ENCODE measurements at regions not wholly inside any gene's neighbourhood (a gene's known extent, or its start where the extent isn't known, plus 50 kb on each side); places are given as distances from the start of the nearest gene placed in this dataset.

DNA sequence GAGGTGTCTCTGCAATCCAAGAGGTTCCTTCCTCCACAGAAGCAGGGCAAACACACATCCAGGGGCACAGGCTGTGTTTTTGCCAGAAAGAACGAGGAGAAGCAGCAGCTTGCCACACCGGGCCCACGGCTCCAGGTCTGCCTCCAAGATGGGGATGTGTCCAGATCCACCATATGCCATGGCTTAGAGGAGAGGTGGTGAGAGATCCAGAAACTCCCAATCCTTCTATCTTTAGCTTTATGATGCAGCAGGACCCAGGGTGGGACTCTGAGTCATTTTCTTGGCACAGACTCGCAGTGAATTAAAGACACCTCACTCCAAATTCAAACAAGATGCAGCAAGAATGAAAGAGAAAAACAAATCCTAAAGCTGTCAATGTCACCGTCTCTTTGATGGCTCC lies 481.4 kb upstream of the TMEM132C start:
- Histone ChIP-seq H3K27ac (no peak overlapping the region), H3K27me3 (no peaks in the 10 kb centered on the region), H3K4me3 (no peak overlapping the region), H3K4me1 (peaks cover 0 to 4% (median 0%) of the 10 kb centered on the region in 3 donors), H3K36me3 (no peaks in the 10 kb centered on the region), H3K9me3 (no peaks in the 10 kb centered on the region)
- DNase-seq: no peak
- intact Hi-C loops (cut with DNase I): no loop called here
- TF ChIP-seq, protein P1, sequence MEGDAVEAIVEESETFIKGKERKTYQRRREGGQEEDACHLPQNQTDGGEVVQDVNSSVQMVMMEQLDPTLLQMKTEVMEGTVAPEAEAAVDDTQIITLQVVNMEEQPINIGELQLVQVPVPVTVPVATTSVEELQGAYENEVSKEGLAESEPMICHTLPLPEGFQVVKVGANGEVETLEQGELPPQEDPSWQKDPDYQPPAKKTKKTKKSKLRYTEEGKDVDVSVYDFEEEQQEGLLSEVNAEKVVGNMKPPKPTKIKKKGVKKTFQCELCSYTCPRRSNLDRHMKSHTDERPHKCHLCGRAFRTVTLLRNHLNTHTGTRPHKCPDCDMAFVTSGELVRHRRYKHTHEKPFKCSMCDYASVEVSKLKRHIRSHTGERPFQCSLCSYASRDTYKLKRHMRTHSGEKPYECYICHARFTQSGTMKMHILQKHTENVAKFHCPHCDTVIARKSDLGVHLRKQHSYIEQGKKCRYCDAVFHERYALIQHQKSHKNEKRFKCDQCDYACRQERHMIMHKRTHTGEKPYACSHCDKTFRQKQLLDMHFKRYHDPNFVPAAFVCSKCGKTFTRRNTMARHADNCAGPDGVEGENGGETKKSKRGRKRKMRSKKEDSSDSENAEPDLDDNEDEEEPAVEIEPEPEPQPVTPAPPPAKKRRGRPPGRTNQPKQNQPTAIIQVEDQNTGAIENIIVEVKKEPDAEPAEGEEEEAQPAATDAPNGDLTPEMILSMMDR (IDR thresholded peaks at IDR 0.05): no peak
- no peak for TF ChIP-seq POLR2A (IDR thresholded peaks at IDR 0.05)
- 22 to 28% methylated on average over 1 to 2 of the region's 5 CpGs for WGBS, 2 donors

DNA sequence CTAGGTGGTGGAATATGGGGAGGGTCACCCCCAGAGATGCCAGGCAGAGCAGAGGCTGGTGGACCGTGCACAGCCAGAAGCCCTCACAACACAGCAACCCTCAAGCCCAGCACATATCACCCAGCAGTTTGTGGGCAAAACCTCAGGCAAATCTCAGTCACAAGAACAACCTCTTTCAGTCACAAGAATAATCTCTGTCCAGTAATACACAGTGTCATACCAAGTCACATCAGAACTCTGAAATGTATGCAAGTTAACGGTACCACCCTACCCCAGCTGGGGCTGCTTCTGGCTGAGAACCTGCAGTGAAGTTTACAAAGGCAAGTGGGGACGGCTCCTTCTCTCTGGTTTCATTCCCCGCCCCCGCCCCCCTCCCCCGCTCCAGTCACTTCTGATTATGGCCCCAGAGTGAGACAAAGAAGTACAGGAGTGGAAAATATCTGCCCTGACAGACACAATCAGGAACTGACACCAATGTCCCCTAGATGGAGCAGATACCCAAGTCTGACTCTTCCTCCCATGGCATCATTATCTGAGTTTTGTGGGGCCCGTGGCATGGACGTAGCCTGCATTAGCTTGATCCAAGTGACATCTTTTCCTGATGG lies 480.9 kb upstream of the TMEM132C start:
- H3K27me3 ChIP-seq: no peaks in the 10 kb centered on the region
- intact Hi-C loops (cut with DNase I): no loop called here
- peaks cover 0 to 4% (median 0%) of the 10 kb centered on the region in 3 donors for H3K4me1 ChIP-seq
- DNase-seq: no peak
- 60 to 61% methylated on average over 2 to 6 of the region's 8 CpGs for WGBS, 2 donors
- no peak overlapping the region for H3K27ac ChIP-seq
- H3K4me3 ChIP-seq: no peak overlapping the region
- TF ChIP-seq POLR2A (IDR thresholded peaks at IDR 0.05): no peak
- TF ChIP-seq, protein P1 (IDR thresholded peaks at IDR 0.05): no peak
- no peaks in the 10 kb centered on the region for H3K9me3 ChIP-seq
- H3K36me3 ChIP-seq: no peaks in the 10 kb centered on the region

DNA sequence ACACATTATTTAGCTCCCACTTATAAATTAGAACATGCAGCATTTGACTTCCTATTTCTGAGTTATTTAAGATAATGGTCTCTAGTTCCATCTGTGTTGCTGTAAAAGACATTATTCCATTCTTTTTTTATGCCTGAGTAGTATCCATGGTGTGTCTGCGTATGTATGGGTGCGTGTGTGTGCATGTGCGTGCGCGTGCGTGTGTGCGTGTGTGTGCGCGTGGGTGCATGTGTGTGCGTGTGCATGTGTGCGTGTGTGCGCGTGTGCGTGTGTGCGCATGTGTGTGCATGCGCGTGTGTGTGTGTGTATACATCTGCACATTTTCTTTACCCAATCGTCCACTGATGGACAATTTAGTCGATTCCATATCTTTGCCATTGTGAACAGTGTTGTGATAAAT lies 479.4 kb upstream of the TMEM132C start:
- Histone ChIP-seq H3K4me3 (no peak overlapping the region), H3K27me3 (no peaks in the 10 kb centered on the region), H3K36me3 (no peaks in the 10 kb centered on the region), H3K9me3 (no peaks in the 10 kb centered on the region), H3K27ac (no peak overlapping the region), H3K4me1 (peaks cover 0 to 4% (median 0%) of the 10 kb centered on the region in 3 donors)
- DNase-seq: no peak
- 80 to 82% methylated on average over 14 to 19 of the region's 19 CpGs for WGBS, 2 donors
- TF ChIP-seq, protein P1 (IDR thresholded peaks at IDR 0.05): no peak
- TF ChIP-seq POLR2A (IDR thresholded peaks at IDR 0.05): no peak
- intact Hi-C loops (cut with DNase I): no loop called here

DNA sequence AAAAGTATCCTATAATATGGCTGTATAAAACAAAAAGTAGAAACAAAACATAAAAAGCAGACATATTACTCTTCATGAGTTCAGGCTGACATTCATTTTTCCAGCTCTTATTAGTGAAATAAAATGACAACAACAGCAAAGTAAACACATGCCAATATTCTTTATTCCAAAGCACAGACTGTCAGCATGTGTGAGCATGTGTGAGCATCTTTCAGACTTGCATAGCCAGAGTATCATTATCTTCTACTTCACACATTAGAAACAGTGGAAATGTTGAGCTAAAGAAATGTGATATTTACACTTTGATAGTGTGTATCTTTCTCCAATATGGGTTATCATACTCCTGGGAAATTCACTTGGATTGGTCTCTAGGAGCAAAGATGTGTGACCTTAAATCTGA lies 476.6 kb upstream of the TMEM132C start:
- Histone ChIP-seq H3K9me3 (no peaks in the 10 kb centered on the region), H3K4me3 (no peak overlapping the region), H3K36me3 (no peaks in the 10 kb centered on the region), H3K4me1 (peaks cover 0 to 2% (median 0%) of the 10 kb centered on the region in 3 donors), H3K27me3 (no peaks in the 10 kb centered on the region), H3K27ac (no peak overlapping the region)
- no peak for TF ChIP-seq POLR2A (IDR thresholded peaks at IDR 0.05)
- TF ChIP-seq, protein P1 (IDR thresholded peaks at IDR 0.05): no peak
- intact Hi-C loops (cut with DNase I): no loop called here
- no peak for DNase-seq

DNA sequence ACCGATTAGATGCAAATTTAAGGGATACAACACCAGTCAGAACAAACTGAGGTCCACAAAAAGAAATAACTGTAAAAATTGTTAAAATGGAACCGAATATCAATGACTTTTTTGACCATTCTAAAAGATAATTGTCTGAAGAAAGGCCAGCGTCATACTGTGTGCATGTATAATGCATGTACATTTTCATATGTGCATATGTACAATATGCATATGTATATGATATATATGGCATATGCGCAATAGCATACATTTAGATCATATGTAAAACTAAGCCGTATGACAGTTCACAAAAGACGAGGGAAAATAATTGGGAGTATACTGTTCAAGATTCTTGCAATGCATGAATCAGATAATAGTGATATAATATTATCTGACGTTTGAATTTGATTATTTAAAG lies 475.8 kb upstream of the TMEM132C start:
- intact Hi-C loops (cut with DNase I): no loop called here
- 78 to 83% methylated on average over 7 of the region's 7 CpGs for WGBS, 2 donors

More for the DNA sequence above, 475.8 kb upstream of the TMEM132C start:
- Histone ChIP-seq H3K27me3 (no peaks in the 10 kb centered on the region), H3K36me3 (no peaks in the 10 kb centered on the region), H3K9me3 (no peaks in the 10 kb centered on the region), H3K4me3 (no peak overlapping the region), H3K27ac (no peak overlapping the region), H3K4me1 (no peaks in the 10 kb centered on the region)
- TF ChIP-seq, protein P1 (IDR thresholded peaks at IDR 0.05): no peak
- TF ChIP-seq POLR2A (IDR thresholded peaks at IDR 0.05): no peak
- no peak for DNase-seq
